Keratinocyte (primary cell): ENCODE measurements at regions not wholly inside any gene's neighbourhood (a gene's known extent, or its start where the extent isn't known, plus 50 kb on each side); places are given as distances from the start of the nearest gene placed in this dataset.

Experiments used
- DNase-seq: peaks from one replicate; pipeline ENCODE4 v3.0.0-alpha.2; 2011; ENCODE audit warnings: low read depth, missing footprints, low spot score
- FAIRE-seq: peaks from 2 replicates; lab custom pipeline; 2011; peaks lifted over from hg19 to GRCh38; lab: Jason Lieb, UNC
- H2AFZ ChIP-seq: 2 replicates; pipeline ENCODE4 v1.6.0; 2012; ENCODE audit warnings: low read length, control low read depth, inconsistent platforms; ENCODE audit not compliant: control insufficient read depth
- H3K27ac ChIP-seq: 2 replicates; pipeline ENCODE4 v1.5.1; 2011; ENCODE audit warnings: low read length; ENCODE audit not compliant: control insufficient read depth, insufficient read depth
- H3K27me3 ChIP-seq: 3 replicates; pipeline ENCODE4 v1.6.0; 2011; ENCODE audit warnings: low read length; ENCODE audit not compliant: control insufficient read depth, insufficient read depth; ENCODE audit errors: extremely low read depth
- H3K36me3 ChIP-seq, 2 experiments: 2 replicates in 1 of 2; 3 replicates in 1 of 2; pipeline ENCODE4 v1.5.1; 2011; ENCODE audit warnings: low read length in 2 of 2, mild to moderate bottlenecking in 1 of 2; ENCODE audit not compliant: control insufficient read depth in 2 of 2, insufficient read depth in 2 of 2; ENCODE audit errors: extremely low read depth in 1 of 2
- H3K4me1 ChIP-seq: 3 replicates; pipeline ENCODE4 v1.5.1; 2011; ENCODE audit warnings: low read length; ENCODE audit not compliant: control insufficient read depth, insufficient read depth; ENCODE audit errors: extremely low read depth
- H3K4me2 ChIP-seq: 3 replicates; pipeline ENCODE4 v1.6.0; 2011; ENCODE audit warnings: low read depth, low read length; ENCODE audit not compliant: control insufficient read depth, insufficient read depth; ENCODE audit errors: extremely low read depth
- H3K4me3 ChIP-seq, 3 experiments: fragments of 200-600 bp in 1 of 3; sonication (generic) in 1 of 3; 2 replicates in 2 of 3; 3 replicates in 1 of 3; pipeline ENCODE4 v1.5.1; 2011 to 2016; ENCODE audit warnings: low read length in 3 of 3, mild to moderate bottlenecking in 3 of 3, control low read depth in 2 of 3, inconsistent platforms in 1 of 3, low read depth in 1 of 3, mixed read lengths in 1 of 3, mixed run types in 1 of 3, moderate library complexity in 1 of 3; ENCODE audit not compliant: control insufficient read depth in 2 of 3, insufficient read depth in 2 of 3; ENCODE audit errors: extremely low read depth in 1 of 3
- H3K79me2 ChIP-seq: 2 replicates; pipeline ENCODE4 v1.6.0; 2012; ENCODE audit warnings: low read length; ENCODE audit not compliant: control insufficient read depth, insufficient read depth
- H3K9ac ChIP-seq: 3 replicates; pipeline ENCODE4 v1.6.0; 2011; ENCODE audit warnings: low read length; ENCODE audit not compliant: control insufficient read depth, insufficient read depth; ENCODE audit errors: extremely low read depth
- H3K9me1 ChIP-seq: 3 replicates; pipeline ENCODE4 v1.6.0; 2011; ENCODE audit warnings: low read length; ENCODE audit not compliant: control insufficient read depth, insufficient read depth; ENCODE audit errors: extremely low read depth
- H3K9me3 ChIP-seq: 2 replicates; pipeline ENCODE4 v1.5.1; 2012; ENCODE audit warnings: low read depth, low read length; ENCODE audit not compliant: control insufficient read depth
- H4K20me1 ChIP-seq: 3 replicates; pipeline ENCODE4 v1.6.0; 2011; ENCODE audit warnings: low read length; ENCODE audit not compliant: control insufficient read depth, insufficient read depth; ENCODE audit errors: extremely low read depth
- CTCF ChIP-seq, 3 experiments: IDR thresholded peaks in 1 of 3; conservative IDR thresholded peaks in 1 of 3; optimal IDR thresholded peaks in 1 of 3; 2 replicates in 2 of 3; 3 replicates in 1 of 3; pipeline versions ENCODE3 to v1.5.1; 2011; ENCODE audit warnings: low read length in 3 of 3, mild to moderate bottlenecking in 3 of 3, moderate library complexity in 2 of 3, control low read depth in 1 of 3, inconsistent platforms in 1 of 3; ENCODE audit not compliant: insufficient read depth in 2 of 3; ENCODE audit errors: extremely low read depth in 1 of 3
- EZH2 ChIP-seq: IDR thresholded peaks from one replicate; pipeline ENCODE4 v1.6.1; 2012; ENCODE audit warnings: inconsistent platforms, mild to moderate bottlenecking, low read length, moderate library complexity
- dilution Hi-C: fragments of 300-500 bp; cut with MboI; formaldehyde crosslinking; loops from one replicate; pipeline ENCODE4 v1.7.0; 2020; ENCODE audit warnings: low sequenced_read_pairs; ENCODE audit not compliant: extremely low pct_ligation_motif_present

- TF ChIP-seq EZH2 (no peak), CTCF (optimal IDR thresholded peaks at IDR 0.05 in 1 of 3, IDR thresholded peaks at IDR 0.05 in 1 of 3, conservative IDR thresholded peaks at IDR 0.05 in 1 of 3; ENCODE audit: extremely low read depth in 1 of 3, insufficient read depth in 2 of 3, low read length in 3 of 3) (no peak)
- H3K9me1 ChIP-seq, result no peaks in the 10 kb centered on the region
- H3K4me3 ChIP-seq, result no peak overlapping the region
- H3K27me3 ChIP-seq, result no peaks in the 10 kb centered on the region
- H3K4me2 ChIP-seq, result no peak overlapping the region
- H3K4me1 ChIP-seq, result no peaks in the 10 kb centered on the region
- H3K9ac ChIP-seq, result no peak overlapping the region
- no peaks in the 10 kb centered on the region for H3K9me3 ChIP-seq
- no peaks in the 10 kb centered on the region for H3K36me3 ChIP-seq
- dilution Hi-C loops, result loop anchor here (25.0 kb wide), 1 partner anchor 495 kb away; no protein-coding TSS in a partner anchor
- H2AFZ ChIP-seq, result no peak overlapping the region
- FAIRE-seq (no peak), DNase-seq (no peak)
- H3K27ac ChIP-seq, result no peak overlapping the region
- H3K79me2 ChIP-seq, result no peaks in the 10 kb centered on the region
- no peaks in the 10 kb centered on the region for H4K20me1 ChIP-seq
These were observed 102.9 kb upstream of the KCNAB1 start for GRCh38 chr3:156017352-156018030.

GRCh38 chr3:156024904-156025533 lies 95.4 kb upstream of the KCNAB1 start:
- no peaks in the 10 kb centered on the region for H3K27me3 ChIP-seq
- no peak for TF ChIP-seq CTCF (optimal IDR thresholded peaks at IDR 0.05 in 1 of 3, IDR thresholded peaks at IDR 0.05 in 1 of 3, conservative IDR thresholded peaks at IDR 0.05 in 1 of 3; ENCODE audit: extremely low read depth in 1 of 3, insufficient read depth in 2 of 3, low read length in 3 of 3)
- TF ChIP-seq EZH2, result no peak
- no peaks in the 10 kb centered on the region for H3K36me3 ChIP-seq
- DNase-seq (no peak), FAIRE-seq (peak; percentile 78)
- no peaks in the 10 kb centered on the region for H3K9me1 ChIP-seq
- H3K9me3 ChIP-seq, result no peaks in the 10 kb centered on the region
- H3K4me3 ChIP-seq, result peak overlapping the region in 1 of 3 experiments; percentile 26
- no peak overlapping the region for H3K27ac ChIP-seq
- no peaks in the 10 kb centered on the region for H4K20me1 ChIP-seq
- dilution Hi-C loops, result loop anchor here (25.0 kb wide), 1 partner anchor 487 kb away; no protein-coding TSS in a partner anchor
- H3K4me1 ChIP-seq, result peaks cover 5% of the 10 kb centered on the region
- no peak overlapping the region for H3K9ac ChIP-seq
- no peaks in the 10 kb centered on the region for H3K79me2 ChIP-seq
- H2AFZ ChIP-seq, result peak overlapping the region; percentile 58
- peak overlapping the region; percentile 79 for H3K4me2 ChIP-seq
